HepG2 (cell line): ENCODE measurements at regions not wholly inside any gene's neighbourhood (a gene's known extent, or its start where the extent isn't known, plus 50 kb on each side); places are given as distances from the start of the nearest gene placed in this dataset.

Experiments
- ATAC-seq: fragments of 200-7000 bp; cut with Tn5 transposase; 3 replicates; pipeline ENCODE4 v1.9.1; 2020; ENCODE audit warnings: mild to moderate bottlenecking, moderate library complexity
- BruUV-seq: library from RNA; stranded (reverse); fragments of 400-500 nt; replicated peaks from 2 replicates; lab custom pipeline; 2021; lab: Mats Ljungman, UMichigan
- CTCF ChIA-PET: fragments of 300-600 bp; formaldehyde crosslinking; extraction: SDS; loops from one replicate; lab custom pipeline; 2021; ENCODE audit warnings: low total read pairs, inconsistent platforms, low intra/inter-chr PET ratio; lab: Yijun Ruan, JAX
- POLR2A ChIA-PET: fragments of 350-600 bp; sonication (Branson Sonifier 250); formaldehyde crosslinking; loops from one replicate; lab custom pipeline; 2020; ENCODE audit warnings: antibody characterized with exemption, inconsistent platforms; lab: Yijun Ruan, JAX
- DNase-seq: peaks from one replicate; pipeline ENCODE4 v3.0.0-alpha.2; 2015; ENCODE audit warnings: low spot score
- FAIRE-seq: peaks from 3 replicates; lab custom pipeline; 2011; peaks lifted over from hg19 to GRCh38; lab: Jason Lieb, UNC
- H2AFZ ChIP-seq: one replicate; pipeline ENCODE4 v1.6.1; 2011; ENCODE audit warnings: low read length, inconsistent platforms
- H3K27ac ChIP-seq: fragments of 300-600 bp; 3 replicates; pipeline ENCODE4 v1.8.0; 2011; ENCODE audit warnings: mixed run types, mild to moderate bottlenecking, mixed read lengths, low read length, inconsistent platforms; ENCODE audit not compliant: insufficient read depth; ENCODE audit errors: extremely low read length
- H3K27me3 ChIP-seq, 2 experiments: fragments of 200-600 bp in 1 of 2; 2 replicates in 1 of 2; 3 replicates in 1 of 2; pipeline versions ENCODE4 v1.6.0 to v1.8.0; 2011; ENCODE audit warnings: low read length in 2 of 2, mild to moderate bottlenecking in 2 of 2, moderate library complexity in 2 of 2, inconsistent platforms in 1 of 2; ENCODE audit not compliant: insufficient read depth in 2 of 2, control insufficient read depth in 1 of 2
- H3K36me3 ChIP-seq, 2 experiments: fragments of 200-600 bp in 1 of 2; replicated peaks in 1 of 2; 2 replicates in 1 of 2; 3 replicates in 1 of 2; pipeline versions ENCODE4 v1.5.1 to v1.8.0; 2011; ENCODE audit warnings: low read length in 2 of 2, inconsistent platforms in 1 of 2; ENCODE audit not compliant: insufficient read depth in 2 of 2, control insufficient read depth in 1 of 2
- H3K4me1 ChIP-seq: 2 replicates; pipeline ENCODE4 v1.5.1; 2012; ENCODE audit warnings: low read length, inconsistent platforms; ENCODE audit not compliant: insufficient read depth
- H3K4me2 ChIP-seq: 2 replicates; pipeline ENCODE4 v1.6.0; 2011; ENCODE audit warnings: low read depth, low read length, inconsistent platforms
- H3K4me3 ChIP-seq, 3 experiments: fragments of 200-600 bp in 1 of 3; sonication (generic), shearing (Covaris generic) in 1 of 3; replicated peaks in 1 of 3; 2 replicates each; pipeline ENCODE4 v1.5.1; 2011 to 2016; ENCODE audit warnings: low read length in 3 of 3, inconsistent platforms in 2 of 3, low read depth in 2 of 3, mild to moderate bottlenecking in 2 of 3, control low read depth in 1 of 3, mixed read lengths in 1 of 3; ENCODE audit not compliant: insufficient read depth in 1 of 3
- H3K79me2 ChIP-seq: one replicate; pipeline ENCODE4 v1.6.1; 2011; ENCODE audit warnings: low read length, inconsistent platforms; ENCODE audit not compliant: insufficient read depth
- H3K9ac ChIP-seq: 2 replicates; pipeline ENCODE4 v1.6.0; 2011; ENCODE audit warnings: mild to moderate bottlenecking, low read depth, low read length, inconsistent platforms; ENCODE audit not compliant: insufficient read depth
- H3K9me3 ChIP-seq: 2 replicates; pipeline ENCODE4 v1.5.1; 2012; ENCODE audit warnings: mild to moderate bottlenecking, low read length
- H4K20me1 ChIP-seq: 2 replicates; pipeline ENCODE4 v1.6.0; 2011; ENCODE audit warnings: inconsistent platforms, mild to moderate bottlenecking, low read length, moderate library complexity; ENCODE audit not compliant: insufficient read depth
- CBX1 ChIP-seq: IDR thresholded peaks from one replicate; pipeline ENCODE4 v1.6.1; 2016; ENCODE audit warnings: antibody characterized with exemption, low read depth
- CENPX ChIP-seq: sonication (generic); formaldehyde crosslinking; IDR thresholded peaks from 2 replicates; pipeline ENCODE4 v1.9.0; 2021; ENCODE audit warnings: mild to moderate bottlenecking, missing genetic modification reagents, moderate library complexity
- DMAP1 ChIP-seq: IDR thresholded peaks from 2 replicates; pipeline ENCODE4 v1.6.1; 2016
- DNMT3B ChIP-seq: conservative IDR thresholded peaks from 2 replicates; pipeline ENCODE4 v1.6.1; 2016; ENCODE audit warnings: missing biosample characterization, control low read depth
- ELF3 ChIP-seq: IDR thresholded peaks from 2 replicates; pipeline ENCODE4 v1.6.1; 2016; ENCODE audit warnings: missing genetic modification reagents, missing compliant biosample characterization
- GLI4 ChIP-seq: sonication (generic); formaldehyde crosslinking; IDR thresholded peaks from 2 replicates; pipeline ENCODE4 v1.5.1; 2020; ENCODE audit warnings: missing genetic modification reagents, mild to moderate bottlenecking, moderate library complexity, borderline replicate concordance
- NCOA5 ChIP-seq: sonication (generic); formaldehyde crosslinking; IDR thresholded peaks from 2 replicates; pipeline ENCODE4 v1.4.0; 2020; ENCODE audit warnings: missing genetic modification reagents
- SMC3 ChIP-seq: IDR thresholded peaks from 2 replicates; pipeline ENCODE4 v1.6.1; 2011; ENCODE audit warnings: low read length, improper control_type of control experiment
- STAG1 ChIP-seq: sonication (generic); formaldehyde crosslinking; IDR thresholded peaks from 2 replicates; pipeline ENCODE4 v1.4.0; 2020; ENCODE audit warnings: missing genetic modification reagents
- TCF12 ChIP-seq, 2 experiments: fragments of 450-650 bp in 1 of 2; sonication (generic) in 1 of 2; formaldehyde crosslinking in 1 of 2; IDR thresholded peaks; 2 replicates each; pipeline versions ENCODE4 v1.6.1 to v1.8.0; 2017 to 2022; ENCODE audit warnings: antibody characterized with exemption in 1 of 2, mild to moderate bottlenecking in 1 of 2, missing genetic modification reagents in 1 of 2, moderate library complexity in 1 of 2
- ZEB1 ChIP-seq: IDR thresholded peaks from 2 replicates; pipeline ENCODE4 v1.6.1; 2012; ENCODE audit warnings: mild to moderate bottlenecking, low read depth, inconsistent platforms; ENCODE audit not compliant: insufficient replicate concordance
- ZNF83 ChIP-seq: sonication (generic); formaldehyde crosslinking; IDR thresholded peaks from 2 replicates; pipeline ENCODE4 v1.4.0; 2020; ENCODE audit warnings: missing genetic modification reagents, mild to moderate bottlenecking, borderline replicate concordance
- WGBS: methylation state at CpG from one replicate; pipeline ENCODE4 v1.1.6; 2017; ENCODE audit warnings: low lambda C conversion rate; 5-methylcytosine and 5-hydroxymethylcytosine counted together
- in situ Hi-C: cut with HindIII; loops from 2 replicates; pipeline ENCODE4 v1.10.0; 2017; ENCODE audit warnings: low pct_unique_long_range_greater_than_20kb; ENCODE audit not compliant: extremely low pct_ligation_motif_present
- intact Hi-C: fragments of 100-400 bp; cut with micrococcal nuclease; formaldehyde crosslinking; loops from one replicate; pipeline ENCODE4 v1.10.0; 2022; ENCODE audit not compliant: unreplicated experiment
- TF ChIP-seq, protein P1 (sequence below): sonication (generic); formaldehyde crosslinking; IDR thresholded peaks from 2 replicates; pipeline ENCODE4 v1.4.0; 2020; ENCODE audit warnings: low read depth, mild to moderate bottlenecking, missing genetic modification reagents
- TF ChIP-seq, protein P2 (sequence below): sonication (generic); formaldehyde crosslinking; IDR thresholded peaks from 2 replicates; pipeline ENCODE4 v1.4.0; 2020; ENCODE audit warnings: missing genetic modification reagents
- TF ChIP-seq, protein P3 (sequence below): sonication (generic); formaldehyde crosslinking; IDR thresholded peaks from 2 replicates; pipeline ENCODE4 v1.5.0; 2020; ENCODE audit warnings: mild to moderate bottlenecking, missing genetic modification reagents, moderate library complexity
- TF ChIP-seq, protein P4 (sequence below): sonication (generic); formaldehyde crosslinking; IDR thresholded peaks from 2 replicates; pipeline ENCODE4 v1.5.0; 2020; ENCODE audit warnings: mild to moderate bottlenecking, low read depth, missing genetic modification reagents, borderline replicate concordance
- TF ChIP-seq, protein P5 (sequence below): sonication (generic); formaldehyde crosslinking; IDR thresholded peaks from 2 replicates; pipeline ENCODE4 v1.5.1; 2020; ENCODE audit warnings: mild to moderate bottlenecking, missing genetic modification reagents, moderate library complexity

DNA sequence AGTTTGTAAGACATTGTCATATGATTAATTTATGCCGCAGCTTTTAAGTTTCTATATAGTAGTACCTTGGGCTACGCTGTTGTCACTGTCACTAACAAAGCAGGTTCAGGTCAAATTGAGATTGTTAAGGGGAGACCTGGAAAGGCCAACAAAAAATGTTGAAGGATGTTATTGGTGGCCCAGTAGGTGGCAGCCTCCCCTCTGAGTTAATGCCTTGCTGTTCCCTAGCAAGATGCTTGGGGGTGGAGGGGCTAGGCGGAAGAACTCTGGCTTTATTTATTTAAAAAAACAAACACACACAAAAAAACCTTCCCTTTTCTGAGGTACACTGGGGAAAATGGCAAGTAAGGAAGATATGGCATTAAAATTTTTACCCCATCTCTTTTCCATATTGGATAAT, 128.3 kb upstream of the ATP5MC3 start:
- Histone ChIP-seq H3K4me2 (no peak overlapping the region), H3K4me3 (no peak overlapping the region), H3K27me3 (0 out of 5 replicates have a peak, but pooled peaks cover 0 to 3% of the 10 kb centered on the region in 2 experiments), H3K4me1 (no peaks in the 10 kb centered on the region), H3K36me3 (no peaks in the 10 kb centered on the region), H3K79me2 (no peaks in the 10 kb centered on the region), H4K20me1 (no peaks in the 10 kb centered on the region), H3K9me3 (no peaks in the 10 kb centered on the region), H3K9ac (no peak overlapping the region), H2AFZ (no peak overlapping the region), H3K27ac (no peak overlapping the region)
- in situ Hi-C loops (no loop called here), intact Hi-C loops (loop anchor here (1.0 kb wide), 1 partner anchor 788 kb away; no protein-coding TSS in a partner anchor)
- peak; percentile 85 for FAIRE-seq
- POLR2A ChIA-PET: no interaction called here
- WGBS: 7% methylated on average over 3 of the region's 3 CpGs
- ATAC-seq: peak; percentile 86
- TF ChIP-seq ELF3 (CRISPR knock-in tag): 0 out of 2 replicates have a peak, but pooled peaks have one; percentile 25
- TF ChIP-seq, protein P1, sequence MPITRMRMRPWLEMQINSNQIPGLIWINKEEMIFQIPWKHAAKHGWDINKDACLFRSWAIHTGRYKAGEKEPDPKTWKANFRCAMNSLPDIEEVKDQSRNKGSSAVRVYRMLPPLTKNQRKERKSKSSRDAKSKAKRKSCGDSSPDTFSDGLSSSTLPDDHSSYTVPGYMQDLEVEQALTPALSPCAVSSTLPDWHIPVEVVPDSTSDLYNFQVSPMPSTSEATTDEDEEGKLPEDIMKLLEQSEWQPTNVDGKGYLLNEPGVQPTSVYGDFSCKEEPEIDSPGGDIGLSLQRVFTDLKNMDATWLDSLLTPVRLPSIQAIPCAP: no peak
- TF ChIP-seq, protein P2, sequence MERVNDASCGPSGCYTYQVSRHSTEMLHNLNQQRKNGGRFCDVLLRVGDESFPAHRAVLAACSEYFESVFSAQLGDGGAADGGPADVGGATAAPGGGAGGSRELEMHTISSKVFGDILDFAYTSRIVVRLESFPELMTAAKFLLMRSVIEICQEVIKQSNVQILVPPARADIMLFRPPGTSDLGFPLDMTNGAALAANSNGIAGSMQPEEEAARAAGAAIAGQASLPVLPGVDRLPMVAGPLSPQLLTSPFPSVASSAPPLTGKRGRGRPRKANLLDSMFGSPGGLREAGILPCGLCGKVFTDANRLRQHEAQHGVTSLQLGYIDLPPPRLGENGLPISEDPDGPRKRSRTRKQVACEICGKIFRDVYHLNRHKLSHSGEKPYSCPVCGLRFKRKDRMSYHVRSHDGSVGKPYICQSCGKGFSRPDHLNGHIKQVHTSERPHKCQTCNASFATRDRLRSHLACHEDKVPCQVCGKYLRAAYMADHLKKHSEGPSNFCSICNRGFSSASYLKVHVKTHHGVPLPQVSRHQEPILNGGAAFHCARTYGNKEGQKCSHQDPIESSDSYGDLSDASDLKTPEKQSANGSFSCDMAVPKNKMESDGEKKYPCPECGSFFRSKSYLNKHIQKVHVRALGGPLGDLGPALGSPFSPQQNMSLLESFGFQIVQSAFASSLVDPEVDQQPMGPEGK (CRISPR knock-in tag): peak; percentile 16; the same call in 1 of the 2 replicates
- no peak for TF ChIP-seq GLI4
- no peak for TF ChIP-seq CENPX
- no peak for TF ChIP-seq CBX1
- no peak for TF ChIP-seq ZEB1
- peak; percentile 37; the same call in 1 of the 2 replicates for TF ChIP-seq SMC3
- TF ChIP-seq, protein P3, sequence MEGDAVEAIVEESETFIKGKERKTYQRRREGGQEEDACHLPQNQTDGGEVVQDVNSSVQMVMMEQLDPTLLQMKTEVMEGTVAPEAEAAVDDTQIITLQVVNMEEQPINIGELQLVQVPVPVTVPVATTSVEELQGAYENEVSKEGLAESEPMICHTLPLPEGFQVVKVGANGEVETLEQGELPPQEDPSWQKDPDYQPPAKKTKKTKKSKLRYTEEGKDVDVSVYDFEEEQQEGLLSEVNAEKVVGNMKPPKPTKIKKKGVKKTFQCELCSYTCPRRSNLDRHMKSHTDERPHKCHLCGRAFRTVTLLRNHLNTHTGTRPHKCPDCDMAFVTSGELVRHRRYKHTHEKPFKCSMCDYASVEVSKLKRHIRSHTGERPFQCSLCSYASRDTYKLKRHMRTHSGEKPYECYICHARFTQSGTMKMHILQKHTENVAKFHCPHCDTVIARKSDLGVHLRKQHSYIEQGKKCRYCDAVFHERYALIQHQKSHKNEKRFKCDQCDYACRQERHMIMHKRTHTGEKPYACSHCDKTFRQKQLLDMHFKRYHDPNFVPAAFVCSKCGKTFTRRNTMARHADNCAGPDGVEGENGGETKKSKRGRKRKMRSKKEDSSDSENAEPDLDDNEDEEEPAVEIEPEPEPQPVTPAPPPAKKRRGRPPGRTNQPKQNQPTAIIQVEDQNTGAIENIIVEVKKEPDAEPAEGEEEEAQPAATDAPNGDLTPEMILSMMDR (CRISPR knock-in tag): peak; percentile 71
- TF ChIP-seq DNMT3B (CRISPR knock-in tag): no peak
- no peak for TF ChIP-seq TCF12 (IDR thresholded peaks at IDR 0.05)
- no peak for TF ChIP-seq TCF12 (CRISPR knock-in tag; IDR thresholded peaks at IDR 0.05)
- TF ChIP-seq DMAP1 (CRISPR knock-in tag): no peak
- TF ChIP-seq, protein P4, sequence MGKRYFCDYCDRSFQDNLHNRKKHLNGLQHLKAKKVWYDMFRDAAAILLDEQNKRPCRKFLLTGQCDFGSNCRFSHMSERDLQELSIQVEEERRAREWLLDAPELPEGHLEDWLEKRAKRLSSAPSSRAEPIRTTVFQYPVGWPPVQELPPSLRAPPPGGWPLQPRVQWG: no peak
- peak; percentile 69 for TF ChIP-seq STAG1 (CRISPR knock-in tag)
- TF ChIP-seq ZNF83 (CRISPR knock-in tag): no peak
- TF ChIP-seq NCOA5 (CRISPR knock-in tag): no peak
- TF ChIP-seq, protein P5, sequence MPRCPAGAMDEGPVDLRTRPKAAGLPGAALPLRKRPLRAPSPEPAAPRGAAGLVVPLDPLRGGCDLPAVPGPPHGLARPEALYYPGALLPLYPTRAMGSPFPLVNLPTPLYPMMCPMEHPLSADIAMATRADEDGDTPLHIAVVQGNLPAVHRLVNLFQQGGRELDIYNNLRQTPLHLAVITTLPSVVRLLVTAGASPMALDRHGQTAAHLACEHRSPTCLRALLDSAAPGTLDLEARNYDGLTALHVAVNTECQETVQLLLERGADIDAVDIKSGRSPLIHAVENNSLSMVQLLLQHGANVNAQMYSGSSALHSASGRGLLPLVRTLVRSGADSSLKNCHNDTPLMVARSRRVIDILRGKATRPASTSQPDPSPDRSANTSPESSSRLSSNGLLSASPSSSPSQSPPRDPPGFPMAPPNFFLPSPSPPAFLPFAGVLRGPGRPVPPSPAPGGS (CRISPR knock-in tag): no peak
- BruUV-seq: no TSS peak
- DNase-seq: peak; percentile 27
- CTCF ChIA-PET: interaction anchor here (1.4 to 1.9 kb wide), 2 partner anchors 19 to 788 kb away, joined by 4 to 5 read pairs; no protein-coding TSS in a partner anchor
